Tibial artery (tissue), 4 donors: ENCODE measurements at regions not wholly inside any gene's neighbourhood (a gene's known extent, or its start where the extent isn't known, plus 50 kb on each side); places are given as distances from the start of the nearest gene placed in this dataset.

Experiments used
- DNase-seq, 2 donors: peaks; one replicate each; pipeline ENCODE4 v3.0.0-alpha.2; 2019
- H3K27ac ChIP-seq, 2 donors: fragments of 200-600 bp; sonication (generic) in 1 of 2; 1 replicate in 1 of 2; 2 replicates in 1 of 2; pipeline ENCODE4 v1.5.1; 2018 to 2019; ENCODE audit warnings: mild to moderate bottlenecking in 1 of 2
- H3K27me3 ChIP-seq, 2 donors: fragments of 200-600 bp; sonication (generic) in 1 of 2; one replicate each; pipeline versions ENCODE4 v1.5.1 to v1.6.0; 2016 to 2019
- H3K36me3 ChIP-seq, 3 donors: fragments of 200-600 bp; sonication (generic) in 2 of 3; one replicate each; pipeline ENCODE4 v1.5.1; 2016 to 2019; ENCODE audit warnings: mild to moderate bottlenecking in 2 of 3
- H3K4me1 ChIP-seq, 4 donors: fragments of 200-600 bp; sonication (generic) in 2 of 4; 1 replicate in 3 of 4; 2 replicates in 1 of 4; pipeline ENCODE4 v1.5.1; 2016 to 2019
- H3K4me3 ChIP-seq, 2 donors: fragments of 200-600 bp; sonication (generic) in 1 of 2; 1 replicate in 1 of 2; 2 replicates in 1 of 2; pipeline ENCODE4 v1.5.1; 2018 to 2019; ENCODE audit warnings: mild to moderate bottlenecking in 2 of 2
- H3K9me3 ChIP-seq, 3 donors: fragments of 200-600 bp; sonication (generic) in 1 of 3; one replicate each; pipeline ENCODE4 v1.5.1; 2016 to 2019
- CTCF ChIP-seq, 2 experiments: fragments of 200-600 bp in 1 of 2; fragments of 450-650 bp in 1 of 2; IDR thresholded peaks; one replicate each; pipeline ENCODE4 v1.5.1; 2017 to 2019; ENCODE audit warnings: antibody characterized with exemption in 2 of 2, mild to moderate bottlenecking in 1 of 2, moderate library complexity in 1 of 2
- intact Hi-C: fragments of 100-400 bp; cut with DNase I; formaldehyde crosslinking; loops from one replicate; pipeline ENCODE4 v1.15.0; 2023; ENCODE audit warnings: low total_unique reads

DNA sequence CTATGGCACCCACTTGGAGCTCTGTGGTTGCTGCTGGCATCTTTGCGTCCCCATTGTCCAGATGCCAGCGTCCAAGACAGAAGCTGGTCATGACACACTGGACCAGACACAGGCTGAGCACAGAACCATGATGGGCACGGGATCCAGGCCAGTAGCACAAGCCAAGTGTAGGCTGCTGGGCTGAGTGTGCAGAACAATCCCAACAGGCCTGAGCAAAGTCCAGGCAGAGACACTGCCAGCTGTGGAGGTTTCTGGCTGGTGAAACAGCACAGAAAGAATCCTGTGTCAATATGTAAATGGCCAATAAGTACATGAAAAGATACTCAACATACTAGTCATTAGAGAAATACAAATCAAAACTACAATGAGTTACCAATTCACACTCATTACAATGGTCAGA lies 705.4 kb downstream of the METTL4 start:
- Histone ChIP-seq H3K4me1 (no peaks in the 10 kb centered on the region), H3K9me3 (peaks cover 0 to 6% (median 0%) of the 10 kb centered on the region in 3 donors), H3K36me3 (no peaks in the 10 kb centered on the region), H3K4me3 (no peak overlapping the region), H3K27ac (no peak overlapping the region), H3K27me3 (no peaks in the 10 kb centered on the region)
- no peak for TF ChIP-seq CTCF (IDR thresholded peaks at IDR 0.05)
- intact Hi-C loops, result no loop called here
- no peak for DNase-seq

- DNase-seq, result no peak
- Histone ChIP-seq H3K4me3 (no peak overlapping the region), H3K27me3 (no peaks in the 10 kb centered on the region), H3K4me1 (no peaks in the 10 kb centered on the region), H3K36me3 (no peaks in the 10 kb centered on the region), H3K9me3 (no peaks in the 10 kb centered on the region), H3K27ac (no peak overlapping the region)
- intact Hi-C loops, result no loop called here
- TF ChIP-seq CTCF (IDR thresholded peaks at IDR 0.05), result no peak
Measured at GRCh38 chr18:1872274-1872673, 699.0 kb downstream of the METTL4 start.

- no peaks in the 10 kb centered on the region for H3K4me1 ChIP-seq
- no peaks in the 10 kb centered on the region for H3K36me3 ChIP-seq
- no peak for DNase-seq
- H3K4me3 ChIP-seq, result no peak overlapping the region
- H3K27me3 ChIP-seq, result no peaks in the 10 kb centered on the region
- no peak overlapping the region for H3K27ac ChIP-seq
- intact Hi-C loops, result no loop called here
- no peaks in the 10 kb centered on the region for H3K9me3 ChIP-seq
- TF ChIP-seq CTCF (IDR thresholded peaks at IDR 0.05), result no peak
Measured at GRCh38 chr18:1875219-1875618, 696.1 kb downstream of the METTL4 start.

DNA sequence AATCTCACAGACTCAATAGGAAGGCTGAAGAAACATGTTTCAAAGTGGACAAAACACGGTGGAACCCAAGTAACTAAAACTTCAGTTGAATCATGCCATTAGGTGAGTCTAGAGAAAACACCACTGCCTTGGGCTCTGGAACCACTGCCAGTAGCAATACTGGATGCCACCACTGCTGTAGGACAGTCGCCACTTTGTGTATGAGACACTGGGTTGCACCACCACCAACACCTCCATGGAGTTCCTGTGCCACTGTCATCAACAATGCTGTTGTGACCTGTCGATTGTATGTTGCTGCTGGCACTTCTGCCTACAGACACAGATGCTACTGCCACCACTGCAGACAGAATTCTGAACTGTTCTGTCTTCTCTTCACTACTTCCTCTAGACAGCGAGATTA lies 686.7 kb downstream of the METTL4 start:
- no peak for DNase-seq
- TF ChIP-seq CTCF (IDR thresholded peaks at IDR 0.05), result no peak
- Histone ChIP-seq H3K9me3 (no peaks in the 10 kb centered on the region), H3K4me1 (no peaks in the 10 kb centered on the region), H3K27me3 (no peaks in the 10 kb centered on the region), H3K27ac (no peak overlapping the region), H3K36me3 (no peaks in the 10 kb centered on the region), H3K4me3 (no peak overlapping the region)
- intact Hi-C loops, result no loop called here

DNA sequence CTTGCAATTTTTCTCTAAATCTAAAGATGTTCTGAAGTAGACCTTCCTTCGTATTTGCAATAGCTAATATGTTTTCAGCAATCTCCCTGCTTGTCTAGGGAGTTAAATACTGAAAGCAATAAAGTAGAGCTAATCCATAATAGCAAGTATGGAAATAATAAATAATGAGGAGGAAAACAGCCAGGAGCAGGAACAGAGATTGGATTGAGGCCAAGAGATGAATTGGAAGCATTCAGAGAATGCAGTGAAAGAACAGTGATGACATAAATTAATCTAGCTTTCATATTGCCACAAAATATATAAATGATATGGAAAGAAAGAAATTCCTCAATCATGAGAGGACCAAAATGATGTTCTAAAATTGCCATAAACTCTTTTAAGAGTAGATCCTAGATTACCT lies 679.7 kb downstream of the METTL4 start:
- Histone ChIP-seq H3K27ac (no peak overlapping the region), H3K9me3 (no peaks in the 10 kb centered on the region), H3K4me1 (no peaks in the 10 kb centered on the region), H3K4me3 (no peak overlapping the region), H3K27me3 (no peaks in the 10 kb centered on the region), H3K36me3 (no peaks in the 10 kb centered on the region)
- intact Hi-C loops, result no loop called here
- no peak for TF ChIP-seq CTCF (IDR thresholded peaks at IDR 0.05)
- no peak for DNase-seq

GRCh38 chr18:1892191-1892590 lies 679.1 kb downstream of the METTL4 start:
- intact Hi-C loops, result no loop called here

More at GRCh38 chr18:1892191-1892590, 679.1 kb downstream of the METTL4 start:
- no peaks in the 10 kb centered on the region for H3K9me3 ChIP-seq
- no peaks in the 10 kb centered on the region for H3K27me3 ChIP-seq
- H3K4me3 ChIP-seq, result no peak overlapping the region
- H3K36me3 ChIP-seq, result no peaks in the 10 kb centered on the region
- TF ChIP-seq CTCF (IDR thresholded peaks at IDR 0.05), result no peak
- no peak for DNase-seq
- H3K4me1 ChIP-seq, result no peaks in the 10 kb centered on the region
- H3K27ac ChIP-seq, result no peak overlapping the region
